ENCODE measurements at regions not wholly inside any gene's neighbourhood (a gene's known extent, or its start where the extent isn't known, plus 50 kb on each side); places are given as distances from the start of the nearest gene placed in this dataset.
"Not testable (repeated sequence)": the region's sequence is repeated elsewhere in the genome, so short reads cannot be mapped to it uniquely, and the experiment has no call there.

DNA sequence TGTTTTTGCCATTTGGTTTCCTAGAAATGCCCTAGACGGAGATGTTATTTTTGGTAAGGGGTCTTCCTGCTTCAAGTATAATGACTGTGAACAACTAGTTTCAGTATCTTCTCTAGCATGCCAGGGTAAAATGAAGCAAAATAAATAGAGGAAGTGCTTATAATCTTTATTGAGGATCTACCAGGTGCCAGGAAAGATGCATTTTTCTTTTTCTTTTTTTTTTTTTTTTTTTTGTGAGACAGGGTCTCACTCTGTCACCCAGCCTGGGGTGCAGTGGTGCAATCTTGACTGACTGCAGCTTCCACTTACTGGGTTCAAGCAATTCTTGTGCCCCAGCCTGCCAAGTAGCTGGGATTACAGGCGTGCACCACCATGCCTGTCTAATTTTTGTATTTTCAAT, 146.6 kb upstream of the GRK3 start:
- DNase-seq (ENCODE audit: low read depth), result not testable (repeated sequence)

DNA sequence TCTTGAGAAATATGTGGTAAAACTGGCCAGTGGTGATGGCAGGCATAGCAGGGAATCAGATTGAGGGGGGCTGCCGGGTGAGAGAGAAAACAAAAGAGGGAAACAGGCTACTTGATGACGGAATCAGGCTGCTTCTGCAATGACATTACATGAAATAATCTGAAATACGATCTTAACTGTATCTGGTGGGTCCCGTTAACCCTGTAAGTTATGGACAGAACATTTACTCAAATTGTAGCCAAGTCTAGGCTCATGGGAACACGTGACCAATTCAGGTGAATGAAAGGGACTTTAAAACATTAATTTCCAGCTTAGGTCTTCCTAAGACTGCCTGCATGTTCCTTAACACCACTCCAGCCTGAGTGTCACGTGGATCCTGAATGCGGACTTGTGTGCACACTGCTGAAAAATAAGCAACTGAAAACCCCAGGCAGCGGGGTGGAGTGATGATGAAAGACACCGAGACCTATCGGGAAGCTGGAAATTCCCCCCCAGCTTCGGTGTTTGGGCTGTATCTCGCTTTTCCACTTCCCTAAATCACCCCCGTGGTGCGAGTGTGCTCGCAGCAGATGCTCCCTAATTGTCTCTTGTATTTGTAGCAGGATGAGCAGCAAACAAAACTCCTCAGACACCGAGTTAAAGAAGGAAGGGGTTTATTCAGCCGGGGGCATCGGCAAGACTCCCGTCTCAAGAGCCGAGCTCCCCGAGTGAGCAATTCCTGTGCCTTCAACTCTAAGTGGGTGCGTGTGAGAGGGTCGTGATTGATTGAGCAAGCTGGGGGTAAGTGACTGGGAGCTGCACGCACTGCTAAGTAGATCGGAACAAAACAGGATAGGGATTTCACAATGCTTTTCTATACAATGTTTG, 145.0 kb upstream of the GRK3 start:
- no peak for DNase-seq (ENCODE audit: low read depth)

DNA sequence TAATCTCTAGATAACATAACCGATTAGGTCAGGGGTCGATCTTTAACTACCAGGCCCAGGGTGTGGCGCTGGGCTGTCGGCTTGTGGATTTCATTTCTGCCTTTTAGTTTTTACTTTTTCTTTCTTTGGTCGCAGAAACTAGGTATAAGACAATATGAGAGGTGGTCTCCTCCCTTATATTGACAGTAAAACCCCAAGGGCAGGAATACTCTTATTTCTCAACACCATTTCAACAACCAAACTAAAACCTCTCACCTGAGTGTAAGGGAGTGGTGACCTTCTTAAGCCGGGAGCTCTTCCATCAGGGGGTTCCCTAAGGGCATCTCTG, 144.4 kb upstream of the GRK3 start:
- not testable (repeated sequence) for DNase-seq (ENCODE audit: low read depth)

DNA sequence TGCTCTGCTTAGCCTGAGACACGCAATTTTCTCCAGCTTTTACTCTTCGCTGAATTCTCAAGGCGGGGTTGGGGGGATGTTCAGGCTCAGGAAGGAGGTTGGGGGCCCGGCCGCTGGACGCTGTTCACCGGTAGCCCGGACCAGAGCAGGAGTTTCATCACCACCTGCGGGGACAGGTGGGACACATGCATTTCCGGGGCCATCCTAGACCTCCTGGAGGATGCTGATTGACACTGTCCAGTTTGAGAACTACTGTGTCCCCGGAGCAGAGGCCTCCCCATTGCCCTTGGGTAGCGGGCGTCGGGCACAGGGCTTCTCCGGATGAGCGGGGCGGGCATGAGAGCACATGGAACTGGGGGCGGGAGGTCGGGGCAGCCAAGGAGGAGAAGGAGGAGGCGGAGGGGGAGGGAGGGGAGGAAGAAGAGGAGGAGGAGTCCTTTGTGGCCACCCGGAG, 144.0 kb upstream of the GRK3 start:
- DNase-seq (ENCODE audit: low read depth), result no peak

DNA sequence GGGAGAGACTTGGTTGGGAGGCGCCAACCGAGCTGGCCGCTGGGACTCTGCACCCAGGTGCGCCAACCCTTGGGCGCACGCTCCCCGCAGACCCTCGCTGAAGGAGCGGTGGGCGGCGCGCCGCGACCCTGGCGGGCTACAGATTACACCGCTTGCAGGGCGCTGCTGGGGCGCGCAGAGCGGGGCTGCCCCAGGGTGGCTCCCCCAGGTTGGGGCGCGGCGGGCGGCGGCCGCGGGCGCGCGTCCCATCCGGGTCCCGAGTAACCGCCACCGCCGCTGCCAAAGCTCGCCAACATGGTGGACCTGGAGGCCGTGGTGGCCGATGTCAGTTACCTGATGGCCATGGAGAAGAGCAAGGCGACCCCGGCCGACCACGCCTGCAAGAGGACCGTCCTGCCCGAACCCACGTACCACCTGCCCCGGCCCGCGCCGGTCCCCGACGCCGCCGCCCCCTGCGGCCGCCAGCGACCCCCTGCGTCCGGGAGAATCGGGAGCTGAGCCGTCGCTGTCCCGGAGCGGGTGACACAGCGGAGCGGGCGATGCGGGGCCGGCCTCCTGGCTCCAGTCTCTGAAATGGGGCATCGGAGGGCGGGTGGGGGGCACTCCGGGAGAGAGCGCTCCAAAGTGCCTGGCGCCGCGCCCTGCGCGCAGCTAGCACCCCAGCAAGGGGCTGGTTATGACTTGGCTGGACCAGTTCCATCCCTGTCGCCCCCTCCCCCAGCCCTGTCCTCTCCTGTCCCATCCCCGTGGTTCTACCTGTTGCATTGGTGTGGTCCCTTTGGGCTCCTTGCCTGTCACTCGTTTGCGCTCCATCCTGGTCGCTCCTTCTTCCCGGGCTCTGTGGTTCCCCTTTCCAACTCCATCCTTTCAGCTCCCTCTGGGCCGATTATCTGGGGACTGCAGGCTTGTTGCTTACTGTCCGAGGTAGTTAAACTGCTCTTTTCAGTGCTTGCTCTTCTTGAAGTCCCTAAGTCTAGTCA, 143.3 kb upstream of the GRK3 start:
- DNase-seq (ENCODE audit: low read depth), result no peak

DNA sequence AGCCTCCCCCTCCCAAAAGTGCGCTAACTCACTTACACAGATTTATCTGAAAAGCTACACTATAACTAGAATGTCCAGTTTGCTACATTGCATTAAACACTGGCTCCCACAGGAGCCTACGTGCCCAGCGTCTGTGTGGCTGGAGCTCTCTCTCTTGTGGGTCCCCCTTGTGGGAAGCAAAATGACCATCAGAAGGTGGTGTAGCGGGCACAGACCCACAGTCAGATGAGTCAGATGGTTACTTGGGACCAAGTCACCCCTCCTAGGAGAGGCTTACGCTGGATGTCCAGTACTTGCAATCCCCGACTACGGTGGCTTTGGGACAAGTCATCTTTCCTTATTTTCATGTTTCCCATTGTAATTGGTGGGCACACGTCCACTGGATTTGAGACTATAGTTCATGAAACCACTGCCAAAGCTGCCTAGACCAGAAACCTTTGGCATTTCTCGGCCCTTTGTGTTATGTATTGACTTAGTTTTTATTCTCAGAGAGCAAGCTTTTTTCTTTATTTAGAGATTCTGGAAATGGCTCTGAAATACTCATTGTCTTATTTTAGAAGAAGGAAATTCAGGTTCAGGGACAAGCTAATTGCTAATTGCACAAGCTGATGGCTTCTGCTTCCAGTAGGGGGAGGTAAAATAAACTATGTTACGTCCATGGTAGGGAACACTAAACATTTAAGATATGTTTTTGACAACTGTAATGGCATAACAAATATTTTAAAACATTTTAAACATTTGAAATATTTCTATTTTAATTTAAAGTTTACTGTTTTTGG, 137.8 kb upstream of the GRK3 start:
- DNase-seq (ENCODE audit: low read depth), result peak; percentile 40

DNA sequence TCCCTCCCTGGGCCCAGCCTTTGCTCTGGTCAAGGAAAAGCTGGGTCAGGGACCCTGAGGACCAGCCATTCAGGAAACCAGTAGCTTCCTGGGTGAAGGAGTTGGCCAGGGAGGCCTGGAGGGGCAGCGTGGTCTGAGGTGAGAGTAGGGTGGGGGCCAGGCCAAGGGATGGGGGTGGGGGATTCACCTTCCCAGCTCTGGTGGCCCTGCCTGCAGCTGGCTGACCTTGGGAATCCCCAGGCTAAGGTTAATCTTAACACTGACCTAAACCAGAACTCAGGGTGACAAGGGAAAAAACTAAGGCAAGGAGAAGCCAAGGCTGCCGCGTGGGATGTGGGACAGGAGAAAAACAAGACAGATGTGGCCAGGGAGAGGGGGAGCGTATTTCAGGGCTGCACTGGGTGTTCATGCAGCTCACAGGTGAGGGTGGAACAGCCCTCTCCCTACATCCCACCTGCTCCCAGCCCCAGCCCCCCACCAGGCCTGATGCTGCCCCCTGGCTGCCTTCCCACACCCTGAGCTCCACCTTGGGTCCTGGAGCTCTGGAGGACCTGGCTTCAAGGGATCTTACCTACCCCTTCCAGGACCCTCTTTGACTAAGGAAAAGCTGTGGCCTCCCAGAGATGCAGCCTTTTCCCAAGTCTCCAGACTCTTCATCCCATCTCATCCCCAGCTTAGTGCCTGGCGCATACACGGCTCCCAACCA, 132.7 kb upstream of the GRK3 start:
- DNase-seq (ENCODE audit: low read depth), result not testable (repeated sequence)

DNA sequence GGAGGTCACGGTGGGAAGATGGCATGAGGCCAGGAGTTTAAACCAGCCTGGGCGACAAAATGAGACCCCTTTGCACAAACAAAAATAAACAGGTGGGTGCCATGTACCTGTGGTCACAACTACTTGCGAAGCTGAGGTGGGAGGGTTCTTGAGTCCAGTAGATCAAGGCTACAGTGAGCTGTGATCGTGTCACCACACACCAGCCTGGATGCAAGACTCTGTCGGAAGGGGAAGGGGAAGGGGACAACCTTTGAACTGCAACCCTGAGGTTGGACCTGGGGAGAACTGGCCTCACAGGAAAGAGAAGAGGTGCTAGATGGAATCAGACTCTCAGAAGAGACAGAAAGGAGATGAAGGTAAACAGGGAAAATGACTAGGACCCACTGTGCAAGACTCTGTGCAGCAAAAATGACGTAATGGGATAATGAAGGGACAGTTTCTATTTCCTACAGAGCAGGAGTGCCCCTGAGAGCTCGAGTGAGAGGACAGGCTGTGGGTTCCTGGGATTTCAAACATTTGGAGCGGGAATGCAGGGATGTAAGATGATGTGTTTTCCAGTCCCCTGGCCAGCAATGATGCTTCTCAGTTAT, 131.0 kb upstream of the GRK3 start:
- DNase-seq (ENCODE audit: low read depth), result not testable (repeated sequence)

DNA sequence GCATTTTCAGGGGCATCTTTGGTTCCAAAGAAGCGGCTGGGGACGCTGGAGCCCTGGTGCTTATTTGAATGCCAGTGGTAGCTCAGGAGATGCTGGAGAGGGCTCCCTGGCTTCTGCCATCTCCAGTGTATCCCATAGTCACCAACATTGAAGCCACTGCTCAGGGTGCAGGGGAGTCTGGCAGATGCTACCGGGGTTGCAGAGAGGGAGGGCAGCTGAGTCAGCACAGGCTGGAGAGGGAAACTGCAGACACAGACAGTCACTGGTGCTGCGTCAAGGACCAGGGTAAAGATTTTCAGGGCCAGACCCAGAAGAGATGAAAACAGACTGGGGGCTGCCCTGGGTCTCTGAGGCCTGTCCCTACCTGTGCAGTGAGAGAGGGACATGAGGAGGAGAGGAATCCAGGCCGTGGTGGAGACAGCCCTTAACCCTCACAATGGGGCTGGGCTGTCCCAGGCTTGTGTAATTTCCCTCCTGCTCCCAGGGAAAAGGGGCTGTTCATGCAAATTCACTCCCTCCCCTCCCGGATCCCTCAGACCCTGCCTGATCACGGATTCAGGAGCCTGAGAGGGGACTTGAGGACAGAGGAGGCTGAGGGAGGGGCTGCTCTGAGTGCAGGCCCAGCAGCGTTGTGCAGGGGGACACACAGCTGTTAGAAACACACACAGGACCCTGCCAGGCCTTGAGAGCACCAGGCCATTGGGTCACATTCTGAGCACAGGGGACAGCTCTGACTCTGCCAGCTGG, 126.9 kb upstream of the GRK3 start:
- DNase-seq (ENCODE audit: low read depth), result no peak

DNA sequence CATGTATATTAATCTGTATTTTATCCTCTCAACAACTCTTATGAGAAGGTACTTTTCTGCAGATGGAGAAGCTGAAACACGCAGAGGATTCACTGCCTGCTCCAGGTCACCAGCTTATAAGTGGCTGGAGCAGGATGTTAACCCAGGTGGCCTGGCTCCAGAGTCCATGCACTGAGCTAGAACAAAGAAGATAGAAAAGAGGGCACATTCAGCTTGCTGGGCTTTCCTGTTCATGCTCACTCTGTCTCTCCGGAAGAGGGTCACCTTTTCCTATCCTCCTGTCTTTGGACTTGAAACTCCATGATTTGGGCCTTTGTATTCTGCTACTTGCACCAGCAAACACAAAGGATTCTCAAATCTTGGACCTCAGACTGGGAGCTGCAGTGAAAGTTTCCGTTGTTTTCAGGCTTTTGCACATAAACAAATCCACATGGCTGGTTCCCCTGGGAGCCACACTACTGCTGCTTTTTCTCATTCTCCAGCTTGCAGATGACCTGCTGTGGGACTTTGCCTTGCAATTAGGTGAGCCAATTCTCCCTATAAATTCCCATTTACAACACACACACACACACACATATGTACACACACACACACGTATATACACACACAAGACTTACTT, 117.3 kb upstream of the GRK3 start:
- no peak for DNase-seq (ENCODE audit: low read depth)

DNA sequence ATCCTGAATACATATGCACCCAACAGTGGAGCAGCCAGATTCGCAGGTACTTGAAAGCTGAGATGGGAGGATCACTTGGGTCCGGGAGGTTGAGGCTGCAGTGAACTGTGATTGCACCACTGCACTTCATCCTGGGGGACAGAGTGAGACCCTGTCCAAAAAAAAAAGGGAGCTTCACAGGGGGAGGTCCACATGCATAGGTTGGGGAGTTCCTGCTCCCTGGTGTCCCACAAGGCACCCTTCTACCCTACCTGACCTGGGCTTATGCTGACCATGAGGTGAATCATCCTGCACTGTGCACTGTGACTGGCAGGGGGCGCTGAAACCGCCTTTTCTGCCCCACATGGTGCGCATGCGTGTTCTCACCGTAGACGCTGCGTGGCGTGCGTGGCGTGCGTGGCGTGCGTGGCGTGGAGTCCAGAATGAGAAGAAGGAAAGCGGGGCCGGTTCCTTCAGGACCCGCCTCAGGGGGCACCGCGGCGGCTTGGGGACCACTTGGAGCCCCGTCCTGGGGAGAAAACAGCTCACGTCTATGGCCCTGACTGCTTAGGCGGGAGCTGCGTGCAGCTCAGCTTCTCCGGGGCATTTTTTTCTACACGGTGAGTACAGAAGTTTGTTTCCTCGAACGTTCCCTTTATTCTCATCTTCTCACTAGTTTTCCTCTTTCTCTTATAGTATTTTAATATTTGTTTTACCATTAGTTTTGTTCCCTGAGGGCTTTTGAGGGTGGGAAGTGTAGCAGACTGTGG, 116.6 kb upstream of the GRK3 start:
- DNase-seq (ENCODE audit: low read depth), result peak; percentile 83

DNA sequence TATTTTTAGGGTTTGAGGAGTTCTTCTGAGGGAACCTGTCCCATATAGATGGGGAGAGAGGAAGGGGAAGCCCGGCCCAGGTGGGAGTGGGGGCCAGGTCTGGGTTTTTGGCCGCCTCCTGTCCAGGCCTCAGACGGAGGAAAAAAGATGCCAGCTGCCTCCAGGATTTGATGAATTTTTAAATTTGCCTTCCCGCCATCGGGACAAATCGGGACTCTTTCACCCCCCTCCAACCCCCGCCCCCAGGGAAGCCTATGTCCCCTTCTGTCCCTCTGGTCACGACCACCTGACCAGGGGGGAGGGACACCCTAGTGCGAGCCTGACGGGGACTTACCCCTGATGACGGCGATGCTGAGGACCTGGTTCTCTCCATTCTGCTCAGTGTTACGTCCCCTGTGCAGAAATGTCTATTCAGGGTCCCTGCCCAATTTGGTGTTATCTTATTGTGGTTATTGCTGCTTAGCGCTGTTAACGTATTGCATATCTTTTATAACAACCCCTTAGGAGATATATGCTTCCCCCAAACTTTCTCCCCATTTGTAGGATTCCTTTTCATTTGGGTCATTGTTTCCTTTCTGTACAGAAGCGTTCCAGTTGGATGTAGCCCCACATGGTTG, 115.9 kb upstream of the GRK3 start:
- DNase-seq (ENCODE audit: low read depth), result no peak

DNA sequence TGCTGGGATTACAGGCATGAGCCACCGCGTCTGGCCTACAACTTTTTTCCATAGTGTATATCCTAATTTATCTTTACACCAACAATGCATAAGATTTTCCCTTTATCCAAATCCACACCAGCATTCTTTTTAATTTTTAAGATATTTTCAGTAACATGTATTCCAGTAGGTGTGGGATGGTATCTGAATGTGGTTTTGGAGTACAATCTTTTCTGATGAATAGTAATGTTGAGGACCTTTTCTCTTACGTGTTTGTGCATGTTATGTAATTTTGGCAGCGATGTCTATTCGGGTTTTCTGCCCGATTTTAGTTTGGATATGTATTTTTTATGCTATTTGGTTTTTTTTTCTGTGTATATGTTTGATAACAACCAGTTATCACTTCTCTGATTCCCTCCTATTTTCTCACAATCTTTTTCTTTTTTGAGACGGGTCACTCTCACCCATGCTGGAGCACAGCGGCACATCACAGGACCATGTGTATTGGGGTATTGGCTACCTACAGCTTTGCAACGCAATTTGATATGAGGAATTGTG, 114.6 kb upstream of the GRK3 start:
- no peak for DNase-seq (ENCODE audit: low read depth)

DNA sequence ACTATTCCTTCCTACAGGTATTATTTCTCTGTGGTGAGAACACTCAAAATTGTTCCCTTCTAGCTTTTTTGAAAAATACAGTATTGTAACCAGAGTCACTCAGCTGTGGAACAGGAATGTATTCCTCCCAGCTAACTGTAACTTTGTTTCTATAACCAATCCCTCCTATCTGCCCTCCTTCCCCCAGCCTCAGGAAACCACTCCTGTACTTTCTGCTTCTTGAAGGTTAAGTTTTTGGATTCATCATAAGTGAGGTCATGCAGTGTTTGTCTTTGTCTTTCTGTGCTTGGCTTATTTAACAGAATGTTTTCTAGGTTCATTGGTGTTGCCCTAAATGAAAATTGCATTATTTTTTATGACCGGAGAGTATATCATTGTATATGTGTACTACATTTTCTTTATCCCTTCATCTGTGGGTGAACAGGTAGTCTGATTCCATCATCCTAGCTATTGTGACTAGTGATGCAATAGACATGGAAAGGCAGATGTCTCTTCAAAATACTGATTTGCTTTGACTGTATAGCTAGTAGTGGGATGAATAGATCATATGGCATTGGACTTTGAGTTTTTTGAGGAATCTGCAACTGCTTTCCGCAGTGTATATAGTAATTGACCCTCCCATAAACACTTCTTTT, 112.9 kb upstream of the GRK3 start:
- DNase-seq (ENCODE audit: low read depth), result no peak

DNA sequence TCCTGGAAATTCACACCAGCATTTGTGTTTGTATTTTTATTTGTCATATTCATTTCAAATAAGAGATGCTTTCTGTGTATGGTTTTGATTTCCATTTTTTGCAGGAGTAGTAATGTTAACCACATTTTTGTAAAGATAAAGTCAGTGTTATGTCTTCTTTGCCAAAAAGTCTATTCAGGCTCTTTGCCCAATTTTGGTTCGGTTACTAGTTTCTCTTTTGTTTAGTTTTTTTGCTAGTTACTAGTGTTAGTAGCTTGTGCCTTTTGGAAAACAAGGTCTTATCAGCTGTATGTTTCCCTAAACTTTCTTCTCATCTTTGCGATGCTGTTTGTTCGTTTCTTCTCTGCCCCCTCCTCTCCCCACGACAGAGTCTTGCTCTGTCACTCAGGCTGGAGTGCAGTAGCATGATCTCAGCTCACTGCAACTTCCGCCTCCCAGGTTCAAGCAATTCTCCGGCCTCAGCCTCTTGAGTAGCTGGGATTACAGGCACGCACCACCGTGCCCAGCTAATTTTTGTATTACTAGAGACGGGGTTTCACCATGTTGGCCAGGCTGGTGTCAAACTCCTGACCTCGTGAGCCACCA, 112.3 kb upstream of the GRK3 start:
- no peak for DNase-seq (ENCODE audit: low read depth)

DNA sequence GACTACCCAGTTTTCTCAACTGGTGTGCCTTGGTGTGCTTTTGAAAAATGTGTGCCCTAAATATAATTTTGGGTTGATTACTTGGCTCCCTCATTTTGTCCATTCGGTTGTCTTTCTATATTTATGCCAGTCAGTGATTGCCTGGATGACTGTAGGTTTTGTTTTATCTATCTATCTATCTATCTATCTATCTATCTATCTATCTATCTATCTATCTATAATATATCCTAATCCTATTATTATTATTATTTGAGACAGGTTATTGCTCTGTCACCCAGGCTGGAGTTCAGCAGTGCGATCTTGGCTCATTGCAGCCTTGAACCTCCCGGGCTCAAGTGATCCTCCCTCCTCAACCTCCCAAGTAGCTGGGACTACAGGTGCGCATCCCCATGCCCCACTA, 111.4 kb upstream of the GRK3 start:
- no peak for DNase-seq (ENCODE audit: low read depth)

DNA sequence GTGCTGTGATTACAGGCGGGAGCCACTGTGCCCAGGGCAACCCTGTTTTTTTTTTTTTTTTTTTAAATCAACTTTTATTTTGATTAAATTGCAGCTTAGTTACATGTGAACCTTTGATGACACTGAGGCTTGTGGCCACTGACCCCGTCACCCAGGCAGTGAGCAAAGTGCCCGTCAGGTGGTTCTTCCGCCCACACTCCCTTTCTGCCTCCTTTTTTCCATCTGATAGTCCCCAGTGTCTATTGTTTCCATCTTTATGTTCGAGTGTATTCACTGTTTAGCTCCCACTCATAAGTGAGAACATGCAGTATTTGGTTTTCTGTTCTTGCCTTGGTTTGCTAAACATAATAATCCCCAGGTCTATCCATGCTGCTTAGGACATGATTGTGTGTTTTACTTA, 110.9 kb upstream of the GRK3 start:
- no peak for DNase-seq (ENCODE audit: low read depth)

Data from HT1080 (cell line).